ENCODE measurements at regions not wholly inside any gene's neighbourhood (a gene's known extent, or its start where the extent isn't known, plus 50 kb on each side); places are given as distances from the start of the nearest gene placed in this dataset.

GRCh38 chr13:34555988-34556387 lies 386.1 kb upstream of the NBEA start:
- H3K4me1 Mint-ChIP-seq (ENCODE audit: insufficient read depth, unreplicated experiment), result no peaks in the 10 kb centered on the region
- POLR2A ChIA-PET, result no interaction called here
- CTCF ChIA-PET, result interaction anchor here (0.6 kb wide), 1 partner anchor 944 kb away, joined by 3 read pairs; no protein-coding TSS in a partner anchor
- TF ChIP-seq CTCF (IDR thresholded peaks at IDR 0.05; ENCODE audit: unreplicated experiment), result no peak
- no peaks in the 10 kb centered on the region for H3K27me3 Mint-ChIP-seq (ENCODE audit: insufficient read depth, unreplicated experiment)
- DNase-seq (ENCODE audit: unreplicated experiment), result no peak
- no peaks in the 10 kb centered on the region for H3K36me3 Mint-ChIP-seq (ENCODE audit: insufficient read depth, unreplicated experiment)
- no peak overlapping the region for H3K27ac Mint-ChIP-seq (ENCODE audit: low read depth, unreplicated experiment)
- intact Hi-C loops (cut with micrococcal nuclease), result no loop called here
- H3K9me3 Mint-ChIP-seq (ENCODE audit: unreplicated experiment), result no peaks in the 10 kb centered on the region
- no TSS peak for BruUV-seq (replicated peaks)
- no peak overlapping the region for H3K4me3 Mint-ChIP-seq (ENCODE audit: unreplicated experiment)

GRCh38 chr13:34561033-34561432 lies 381.0 kb upstream of the NBEA start:
- DNase-seq (ENCODE audit: unreplicated experiment), result no peak
- no peak for TF ChIP-seq CTCF (IDR thresholded peaks at IDR 0.05; ENCODE audit: unreplicated experiment)
- H3K27ac Mint-ChIP-seq (ENCODE audit: low read depth, unreplicated experiment), result no peak overlapping the region
- BruUV-seq (replicated peaks), result no TSS peak
- ChIA-PET CTCF (no interaction called here), POLR2A (no interaction called here)
- H3K4me1 Mint-ChIP-seq (ENCODE audit: insufficient read depth, unreplicated experiment), result no peaks in the 10 kb centered on the region
- no peaks in the 10 kb centered on the region for H3K9me3 Mint-ChIP-seq (ENCODE audit: unreplicated experiment)
- H3K4me3 Mint-ChIP-seq (ENCODE audit: unreplicated experiment), result no peak overlapping the region
- intact Hi-C loops (cut with micrococcal nuclease), result no loop called here
- no peaks in the 10 kb centered on the region for H3K36me3 Mint-ChIP-seq (ENCODE audit: insufficient read depth, unreplicated experiment)
- no peaks in the 10 kb centered on the region for H3K27me3 Mint-ChIP-seq (ENCODE audit: insufficient read depth, unreplicated experiment)

GRCh38 chr13:34567597-34567996 lies 374.5 kb upstream of the NBEA start:
- Mint-ChIP-seq H3K36me3 (ENCODE audit: insufficient read depth, unreplicated experiment) (no peaks in the 10 kb centered on the region), H3K27me3 (ENCODE audit: insufficient read depth, unreplicated experiment) (no peaks in the 10 kb centered on the region), H3K4me1 (ENCODE audit: insufficient read depth, unreplicated experiment) (no peaks in the 10 kb centered on the region), H3K9me3 (ENCODE audit: unreplicated experiment) (no peaks in the 10 kb centered on the region), H3K4me3 (ENCODE audit: unreplicated experiment) (no peak overlapping the region), H3K27ac (ENCODE audit: low read depth, unreplicated experiment) (no peak overlapping the region)
- intact Hi-C loops (cut with micrococcal nuclease), result no loop called here
- CTCF ChIA-PET, result no interaction called here
- no peak for TF ChIP-seq CTCF (IDR thresholded peaks at IDR 0.05; ENCODE audit: unreplicated experiment)
- BruUV-seq (replicated peaks), result no TSS peak
- DNase-seq (ENCODE audit: unreplicated experiment), result no peak
- POLR2A ChIA-PET, result no interaction called here

GRCh38 chr13:34570698-34571353 lies 371.2 kb upstream of the NBEA start:
- DNase-seq (ENCODE audit: unreplicated experiment), result no peak
- no peaks in the 10 kb centered on the region for H3K9me3 Mint-ChIP-seq (ENCODE audit: unreplicated experiment)
- no peak overlapping the region for H3K4me3 Mint-ChIP-seq (ENCODE audit: unreplicated experiment)
- intact Hi-C loops (cut with micrococcal nuclease), result no loop called here
- H3K36me3 Mint-ChIP-seq (ENCODE audit: insufficient read depth, unreplicated experiment), result no peaks in the 10 kb centered on the region
- no peak overlapping the region for H3K27ac Mint-ChIP-seq (ENCODE audit: low read depth, unreplicated experiment)
- no peak for TF ChIP-seq CTCF (IDR thresholded peaks at IDR 0.05; ENCODE audit: unreplicated experiment)
- ChIA-PET CTCF (no interaction called here), POLR2A (no interaction called here)
- no TSS peak for BruUV-seq (replicated peaks)
- no peaks in the 10 kb centered on the region for H3K27me3 Mint-ChIP-seq (ENCODE audit: insufficient read depth, unreplicated experiment)
- H3K4me1 Mint-ChIP-seq (ENCODE audit: insufficient read depth, unreplicated experiment), result no peaks in the 10 kb centered on the region

Measured in MCF 10A (cell line).